GM23338 (cell line): ENCODE measurements at regions not wholly inside any gene's neighbourhood (a gene's known extent, or its start where the extent isn't known, plus 50 kb on each side); places are given as distances from the start of the nearest gene placed in this dataset.

Experiments
- CTCF ChIP-seq, 2 experiments: fragments of 200-600 bp in 1 of 2; sonication (generic) in 1 of 2; conservative IDR thresholded peaks; 2 replicates each; pipeline versions ENCODE4 v1.5.1 to v1.6.1; 2016 to 2017; ENCODE audit warnings: antibody characterized with exemption in 2 of 2, low read depth in 2 of 2, mild to moderate bottlenecking in 2 of 2, moderate library complexity in 1 of 2
- EZH2 ChIP-seq: fragments of 200-600 bp; sonication (generic); IDR thresholded peaks from one replicate; pipeline ENCODE4 v1.8.0; 2017; ENCODE audit warnings: antibody characterized with exemption, mild to moderate bottlenecking, low read depth; ENCODE audit not compliant: unreplicated experiment

GRCh38 chr3:135690664-135691063 is 274.9 kb upstream of the PPP2R3A start:
- TF ChIP-seq CTCF (conservative IDR thresholded peaks at IDR 0.05; ENCODE audit: low read depth in 2 of 2) (no peak), EZH2 (no peak)
